Ovary (tissue), 7 donors: ENCODE measurements at regions not wholly inside any gene's neighbourhood (a gene's known extent, or its start where the extent isn't known, plus 50 kb on each side); places are given as distances from the start of the nearest gene placed in this dataset.

Experiments used
- DNase-seq, 5 donors: peaks; one replicate each; pipeline ENCODE4 v3.0.0-alpha.2; 2019 to 2020
- H3K27ac ChIP-seq, 2 donors: fragments of 200-600 bp; one replicate each; pipeline versions ENCODE4 v1.5.1 to v1.8.0; 2019 to 2022
- H3K27me3 ChIP-seq: fragments of 200-600 bp; one replicate; pipeline ENCODE4 v1.8.0; 2022
- H3K36me3 ChIP-seq: fragments of 200-600 bp; sonication (generic); one replicate; pipeline ENCODE4 v1.5.1; 2019
- H3K4me1 ChIP-seq: one replicate; pipeline ENCODE4 v1.8.1; 2013; ENCODE audit warnings: mild to moderate bottlenecking, moderate library complexity; ENCODE audit not compliant: insufficient read depth
- H3K4me3 ChIP-seq: fragments of 200-600 bp; sonication (generic); one replicate; pipeline ENCODE4 v1.5.1; 2017
- H3K9me3 ChIP-seq, 2 donors: fragments of 200-600 bp in 1 of 2; sonication (generic) in 1 of 2; one replicate each; pipeline versions ENCODE4 v1.5.1 to v1.8.1; 2013 to 2019; ENCODE audit warnings: mild to moderate bottlenecking in 1 of 2, moderate library complexity in 1 of 2
- EP300 ChIP-seq: sonication (generic); formaldehyde crosslinking; IDR thresholded peaks from one replicate; pipeline ENCODE4 v1.6.1; 2017; ENCODE audit warnings: antibody characterized with exemption
- POLR2A ChIP-seq: fragments of 450-650 bp; IDR thresholded peaks from one replicate; pipeline ENCODE4 v1.6.1; 2017; ENCODE audit warnings: antibody characterized with exemption, mild to moderate bottlenecking, moderate library complexity
- WGBS, 3 donors: extraction: QIAGEN DNeasy Blood & Tissue Kit in 1 of 3; methylation state at CpG; one replicate each; pipeline versions ENCODE4 v1.1.5 to v1.1.7; 2013 to 2017; 5-methylcytosine and 5-hydroxymethylcytosine counted together
- intact Hi-C, 4 donors: fragments of 100-400 bp; cut with DNase I; formaldehyde crosslinking; loops; one replicate each; pipeline versions ENCODE4 v1.11.0 to v1.15.1; 2022 to 2023
- TF ChIP-seq, protein P1 (sequence below), 3 donors: fragments of 450-650 bp in 2 of 3; fragments of 200-600 bp in 1 of 3; IDR thresholded peaks; one replicate each; pipeline versions ENCODE4 v1.5.1 to v1.8.0; 2016 to 2022; ENCODE audit warnings: antibody characterized with exemption in 3 of 3, mild to moderate bottlenecking in 1 of 3
- donor health status: DM: no; HTN: no; CAD: no; lungs with moderate emphysema.
- donor health status: DM: no; HTN: no; CAD: no.
- donor health status: Bipolar disorder and iron deficiency.
- donor health status: DM: no; HTN: no; CAD: no.
- donor health status: DM: yes; HTN: yes; CAD: no.

DNA sequence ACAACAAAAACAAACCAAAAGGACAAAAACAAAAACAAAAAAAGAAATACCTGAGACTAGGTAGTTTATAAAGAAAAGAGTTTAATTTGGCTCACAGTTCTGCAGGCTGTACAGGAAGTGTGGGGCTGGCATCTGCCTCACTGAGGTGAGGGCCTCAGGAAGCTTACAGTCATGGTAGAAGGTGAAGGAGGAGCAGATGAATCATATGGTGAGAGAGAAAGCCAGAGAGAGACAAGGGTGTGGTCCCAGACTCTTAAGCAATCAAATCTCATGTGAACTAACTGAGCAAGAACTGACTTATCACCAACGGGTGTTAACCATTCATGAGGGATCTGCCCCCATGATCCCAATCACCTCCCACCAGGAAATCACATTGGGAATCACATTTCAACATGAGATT lies 58.8 kb upstream of the ZBED5 start:
- Histone ChIP-seq H3K27ac (no peak overlapping the region), H3K27me3 (no peaks in the 10 kb centered on the region), H3K9me3 (no peaks in the 10 kb centered on the region), H3K4me3 (no peak overlapping the region), H3K4me1 (no peaks in the 10 kb centered on the region), H3K36me3 (no peaks in the 10 kb centered on the region)
- intact Hi-C loops, result no loop called here
- TF ChIP-seq, protein P1, sequence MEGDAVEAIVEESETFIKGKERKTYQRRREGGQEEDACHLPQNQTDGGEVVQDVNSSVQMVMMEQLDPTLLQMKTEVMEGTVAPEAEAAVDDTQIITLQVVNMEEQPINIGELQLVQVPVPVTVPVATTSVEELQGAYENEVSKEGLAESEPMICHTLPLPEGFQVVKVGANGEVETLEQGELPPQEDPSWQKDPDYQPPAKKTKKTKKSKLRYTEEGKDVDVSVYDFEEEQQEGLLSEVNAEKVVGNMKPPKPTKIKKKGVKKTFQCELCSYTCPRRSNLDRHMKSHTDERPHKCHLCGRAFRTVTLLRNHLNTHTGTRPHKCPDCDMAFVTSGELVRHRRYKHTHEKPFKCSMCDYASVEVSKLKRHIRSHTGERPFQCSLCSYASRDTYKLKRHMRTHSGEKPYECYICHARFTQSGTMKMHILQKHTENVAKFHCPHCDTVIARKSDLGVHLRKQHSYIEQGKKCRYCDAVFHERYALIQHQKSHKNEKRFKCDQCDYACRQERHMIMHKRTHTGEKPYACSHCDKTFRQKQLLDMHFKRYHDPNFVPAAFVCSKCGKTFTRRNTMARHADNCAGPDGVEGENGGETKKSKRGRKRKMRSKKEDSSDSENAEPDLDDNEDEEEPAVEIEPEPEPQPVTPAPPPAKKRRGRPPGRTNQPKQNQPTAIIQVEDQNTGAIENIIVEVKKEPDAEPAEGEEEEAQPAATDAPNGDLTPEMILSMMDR (IDR thresholded peaks at IDR 0.05), result no peak
- TF ChIP-seq POLR2A (no peak), EP300 (no peak)
- no peak for DNase-seq
- 0% methylated on average over 1 of the region's 1 CpG for WGBS, 3 donors

DNA sequence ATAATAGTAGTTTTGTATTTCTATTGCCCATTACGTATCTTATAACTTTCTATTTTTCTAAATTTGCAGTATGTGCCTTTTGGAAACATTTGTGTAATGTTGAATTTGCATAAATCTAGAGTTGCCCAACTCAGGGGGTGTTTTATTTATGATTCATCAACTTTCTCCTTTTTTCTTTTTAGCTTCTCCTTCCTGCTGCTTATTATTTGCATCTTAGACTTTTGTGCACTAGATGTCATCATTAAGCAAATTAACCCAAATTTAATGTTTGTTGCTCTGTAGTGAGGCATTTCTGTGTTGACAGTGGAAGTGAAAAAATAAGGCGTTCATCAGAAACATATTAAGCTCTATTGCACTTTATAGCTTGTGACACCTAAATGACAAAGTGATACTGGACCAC lies 56.2 kb upstream of the ZBED5 start:
- Histone ChIP-seq H3K4me1 (no peaks in the 10 kb centered on the region), H3K4me3 (no peak overlapping the region), H3K27ac (no peak overlapping the region), H3K9me3 (no peaks in the 10 kb centered on the region), H3K27me3 (no peaks in the 10 kb centered on the region), H3K36me3 (no peaks in the 10 kb centered on the region)
- TF ChIP-seq, protein P1 (IDR thresholded peaks at IDR 0.05), result no peak
- TF ChIP-seq POLR2A (no peak), EP300 (no peak)
- intact Hi-C loops, result no loop called here
- 69 to 84% (median 80%) methylated on average over 2 of the region's 2 CpGs for WGBS, 3 donors
- DNase-seq, result no peak

DNA sequence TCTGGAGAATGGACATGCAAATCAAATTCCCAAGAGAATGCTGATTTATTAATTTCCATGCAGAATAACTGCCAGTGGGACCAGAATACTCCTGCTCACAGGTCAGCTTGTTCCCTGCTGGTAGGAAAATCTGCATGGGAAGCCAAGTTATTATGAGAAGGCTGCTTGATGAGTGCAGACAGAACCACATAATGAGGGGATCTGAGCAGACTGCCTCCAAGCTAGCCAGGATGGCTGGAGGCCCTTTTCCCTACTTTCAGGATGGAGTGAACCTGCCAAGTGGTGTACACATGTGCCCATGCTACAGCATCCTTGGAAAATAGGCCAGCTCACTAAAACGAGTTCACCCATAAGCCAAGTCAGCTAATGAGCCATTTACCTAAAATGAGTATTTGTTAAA lies 55.2 kb upstream of the ZBED5 start:
- 54 to 71% (median 56%) methylated on average over 1 of the region's 1 CpG for WGBS, 3 donors
- Histone ChIP-seq H3K9me3 (no peaks in the 10 kb centered on the region), H3K4me1 (no peaks in the 10 kb centered on the region), H3K4me3 (no peak overlapping the region), H3K36me3 (no peaks in the 10 kb centered on the region), H3K27me3 (no peaks in the 10 kb centered on the region), H3K27ac (no peak overlapping the region)
- intact Hi-C loops, result no loop called here
- no peak for DNase-seq
- TF ChIP-seq, protein P1 (IDR thresholded peaks at IDR 0.05), result no peak
- no peak for TF ChIP-seq POLR2A
- no peak for TF ChIP-seq EP300

DNA sequence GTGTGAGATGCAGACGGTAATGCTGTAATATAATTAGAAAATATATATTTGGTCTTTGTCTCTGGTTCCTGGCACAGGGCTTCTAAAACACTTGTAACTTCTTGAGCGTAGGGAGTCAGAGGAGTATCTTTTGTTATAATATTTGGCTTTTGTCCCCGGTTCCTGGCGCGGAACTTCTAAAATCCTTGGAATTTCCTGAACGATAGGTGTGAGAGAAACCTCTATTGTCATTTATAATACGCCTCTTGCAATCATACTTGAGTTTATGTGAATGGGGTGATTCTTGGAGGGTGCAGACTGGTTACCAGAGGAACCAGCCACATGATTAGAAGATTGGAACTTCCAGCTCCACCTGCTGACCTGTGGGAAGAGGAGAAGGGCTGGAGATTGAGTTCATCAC lies 54.1 kb upstream of the ZBED5 start:
- whole genome bisulfite sequencing, 3 donors, result 11 to 29% (median 25%) methylated on average over 7 of the region's 7 CpGs
- Histone ChIP-seq H3K27me3 (no peaks in the 10 kb centered on the region), H3K4me1 (no peaks in the 10 kb centered on the region), H3K36me3 (no peaks in the 10 kb centered on the region), H3K4me3 (no peak overlapping the region), H3K9me3 (no peaks in the 10 kb centered on the region), H3K27ac (no peak overlapping the region)
- intact Hi-C loops, result no loop called here
- no peak for TF ChIP-seq POLR2A
- no peak for DNase-seq

DNA sequence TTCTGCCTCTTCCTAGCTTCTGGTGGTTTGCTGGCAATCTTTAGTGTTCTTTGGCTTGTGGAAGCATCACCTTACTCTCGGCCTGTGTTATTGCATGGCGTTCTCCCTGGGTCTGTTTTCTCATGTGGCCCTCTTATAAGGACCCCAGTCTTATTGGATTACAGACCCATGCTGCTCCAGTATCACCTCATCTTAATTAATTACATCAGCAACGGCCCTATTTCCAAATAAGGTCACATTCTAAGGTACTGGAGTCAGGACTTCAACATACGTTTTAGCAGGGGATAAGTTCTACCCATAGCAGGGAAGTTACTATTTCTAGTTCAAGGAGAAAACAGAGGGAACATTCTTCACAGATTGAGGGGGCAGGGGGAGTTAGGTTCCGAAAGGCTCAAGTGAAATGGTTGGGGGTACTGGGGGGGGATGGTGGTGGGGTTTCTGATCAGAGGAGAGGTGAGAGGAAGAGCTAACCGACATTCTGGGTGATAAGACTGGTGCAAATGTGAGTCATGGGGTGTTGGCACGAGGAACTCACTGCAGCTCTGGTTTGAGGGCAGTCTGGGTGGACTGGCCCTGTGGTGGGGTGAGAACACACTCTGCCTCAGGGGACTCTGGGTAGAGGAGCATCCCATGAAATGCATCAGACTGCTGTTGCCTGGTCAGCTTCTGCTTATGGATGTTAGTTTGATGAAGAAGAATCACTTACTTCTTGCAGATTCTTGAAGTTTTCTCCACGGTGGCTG lies 51.5 kb upstream of the ZBED5 start:
- intact Hi-C loops, result no loop called here
- DNase-seq, result no peak
- no peaks in the 10 kb centered on the region for H3K27me3 ChIP-seq
- no peak overlapping the region for H3K27ac ChIP-seq
- no peak overlapping the region for H3K4me3 ChIP-seq
- WGBS, 3 donors, result 77 to 79% (median 78%) methylated on average over 8 of the region's 8 CpGs
- no peaks in the 10 kb centered on the region for H3K9me3 ChIP-seq
- TF ChIP-seq EP300 (no peak), POLR2A (no peak)
- TF ChIP-seq, protein P1 (IDR thresholded peaks at IDR 0.05), result no peak
- no peaks in the 10 kb centered on the region for H3K4me1 ChIP-seq
- H3K36me3 ChIP-seq, result no peaks in the 10 kb centered on the region
